Spleen (tissue), 11 donors: ENCODE measurements at regions not wholly inside any gene's neighbourhood (a gene's known extent, or its start where the extent isn't known, plus 50 kb on each side); places are given as distances from the start of the nearest gene placed in this dataset.

ENCODE experiments used
- DNase-seq: peaks from one replicate; pipeline ENCODE4 v3.0.0-alpha.2; 2020
- H3K27ac ChIP-seq, 8 donors: fragments of 200-600 bp; sonication (generic) in 7 of 8; 1 replicate in 4 of 8; 2 replicates in 4 of 8; pipeline versions ENCODE4 v1.5.0 to v1.8.0; 2016 to 2021; ENCODE audit warnings: inconsistent platforms in 4 of 8, mild to moderate bottlenecking in 4 of 8, moderate library complexity in 1 of 8
- H3K27me3 ChIP-seq, 7 donors: fragments of 200-600 bp; sonication (generic) in 6 of 7; replicated peaks in 1 of 7; 1 replicate in 4 of 7; 2 replicates in 3 of 7; pipeline versions ENCODE4 v1.5.0 to v1.8.0; 2016 to 2021; ENCODE audit warnings: inconsistent platforms in 3 of 7, mild to moderate bottlenecking in 1 of 7
- H3K36me3 ChIP-seq, 6 donors: fragments of 200-600 bp; sonication (generic) in 5 of 6; 1 replicate in 4 of 6; 2 replicates in 2 of 6; pipeline versions ENCODE4 v1.5.0 to v1.8.0; 2016 to 2021; ENCODE audit warnings: inconsistent platforms in 2 of 6
- H3K4me1 ChIP-seq, 6 donors: fragments of 200-600 bp; sonication (generic) in 5 of 6; 1 replicate in 3 of 6; 2 replicates in 3 of 6; pipeline versions ENCODE4 v1.5.0 to v1.8.0; 2016 to 2021; ENCODE audit warnings: inconsistent platforms in 3 of 6
- H3K4me3 ChIP-seq, 8 donors: fragments of 200-600 bp; sonication (generic) in 7 of 8; 1 replicate in 4 of 8; 2 replicates in 4 of 8; pipeline versions ENCODE4 v1.5.0 to v1.8.0; 2016 to 2021; ENCODE audit warnings: inconsistent platforms in 4 of 8, mild to moderate bottlenecking in 4 of 8, moderate library complexity in 2 of 8
- H3K9me3 ChIP-seq, 8 donors: fragments of 200-600 bp; sonication (generic) in 7 of 8; 1 replicate in 4 of 8; 2 replicates in 4 of 8; pipeline versions ENCODE4 v1.5.0 to v1.8.0; 2016 to 2021; ENCODE audit warnings: inconsistent platforms in 4 of 8
- POLR2A ChIP-seq, 3 donors: fragments of 450-650 bp; IDR thresholded peaks; one replicate each; pipeline ENCODE4 v1.5.1; 2017; ENCODE audit warnings: antibody characterized with exemption in 3 of 3, mild to moderate bottlenecking in 1 of 3
- POLR2AphosphoS5 ChIP-seq, 3 donors: sonication (generic); formaldehyde crosslinking; IDR thresholded peaks; one replicate each; pipeline ENCODE4 v1.5.1; 2017; ENCODE audit warnings: antibody characterized with exemption in 3 of 3
- WGBS, 5 donors: extraction: QIAGEN DNeasy Blood & Tissue Kit in 3 of 5; methylation state at CpG; one replicate each; pipeline versions ENCODE4 v1.1.5 to v1.1.7; 2013 to 2018; 5-methylcytosine and 5-hydroxymethylcytosine counted together
- intact Hi-C: fragments of 100-400 bp; cut with DNase I; formaldehyde crosslinking; loops from one replicate; pipeline ENCODE4 v1.15.0; 2023; ENCODE audit warnings: low total_unique reads
- TF ChIP-seq, protein P1 (sequence below), 11 experiments: fragments of 200-600 bp in 7 of 11; fragments of 450-650 bp in 4 of 11; sonication (generic) in 4 of 11; IDR thresholded peaks in 8 of 11; conservative IDR thresholded peaks in 3 of 11; 1 replicate in 7 of 11; 2 replicates in 4 of 11; pipeline versions ENCODE4 v1.4.0 to v1.8.0; 2016 to 2021; ENCODE audit warnings: antibody characterized with exemption in 11 of 11, inconsistent platforms in 4 of 11, mild to moderate bottlenecking in 1 of 11
- donor health status: healthy with polysubstance abuse.
- donor health status: DM: no; HTN: no; CAD: no; lungs with moderate emphysema.
- donor health status: DM: no; HTN: no; CAD: no.
- donor health status: Bipolar disorder and iron deficiency.
- donor health status: healthy.
- donor health status: DM: no; HTN: no; CAD: no.
- donor health status: DM: yes; HTN: yes; CAD: no.

DNA sequence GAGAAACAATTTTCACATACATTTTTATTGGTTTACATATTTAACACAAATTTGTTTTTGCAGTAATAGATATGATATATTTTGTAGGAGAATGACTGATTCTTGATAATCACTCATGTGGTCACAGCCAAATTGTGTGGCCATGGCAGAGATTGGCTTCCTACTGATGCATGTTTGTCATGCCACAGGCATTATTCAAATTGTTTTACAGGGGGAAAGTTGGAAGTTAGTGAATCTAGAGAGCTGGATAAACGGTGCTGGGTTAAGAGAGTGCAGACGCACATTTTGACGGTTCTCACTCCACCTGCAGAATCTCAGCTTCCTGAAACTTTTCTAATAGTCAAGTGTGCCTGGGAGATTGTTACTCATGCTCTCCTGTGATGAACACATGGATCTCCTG is 91.1 kb upstream of the FBN2 start:
- no peak overlapping the region for H3K27ac ChIP-seq
- 70 to 80% (median 72%) methylated on average over 3 of the region's 3 CpGs for WGBS, 5 donors
- H3K36me3 ChIP-seq, result no peaks in the 10 kb centered on the region
- intact Hi-C loops, result no loop called here
- no peaks in the 10 kb centered on the region for H3K4me1 ChIP-seq
- H3K9me3 ChIP-seq, result no peaks in the 10 kb centered on the region
- H3K4me3 ChIP-seq, result no peak overlapping the region
- TF ChIP-seq, protein P1, sequence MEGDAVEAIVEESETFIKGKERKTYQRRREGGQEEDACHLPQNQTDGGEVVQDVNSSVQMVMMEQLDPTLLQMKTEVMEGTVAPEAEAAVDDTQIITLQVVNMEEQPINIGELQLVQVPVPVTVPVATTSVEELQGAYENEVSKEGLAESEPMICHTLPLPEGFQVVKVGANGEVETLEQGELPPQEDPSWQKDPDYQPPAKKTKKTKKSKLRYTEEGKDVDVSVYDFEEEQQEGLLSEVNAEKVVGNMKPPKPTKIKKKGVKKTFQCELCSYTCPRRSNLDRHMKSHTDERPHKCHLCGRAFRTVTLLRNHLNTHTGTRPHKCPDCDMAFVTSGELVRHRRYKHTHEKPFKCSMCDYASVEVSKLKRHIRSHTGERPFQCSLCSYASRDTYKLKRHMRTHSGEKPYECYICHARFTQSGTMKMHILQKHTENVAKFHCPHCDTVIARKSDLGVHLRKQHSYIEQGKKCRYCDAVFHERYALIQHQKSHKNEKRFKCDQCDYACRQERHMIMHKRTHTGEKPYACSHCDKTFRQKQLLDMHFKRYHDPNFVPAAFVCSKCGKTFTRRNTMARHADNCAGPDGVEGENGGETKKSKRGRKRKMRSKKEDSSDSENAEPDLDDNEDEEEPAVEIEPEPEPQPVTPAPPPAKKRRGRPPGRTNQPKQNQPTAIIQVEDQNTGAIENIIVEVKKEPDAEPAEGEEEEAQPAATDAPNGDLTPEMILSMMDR (IDR thresholded peaks at IDR 0.05 in 8 of 11, conservative IDR thresholded peaks at IDR 0.05 in 3 of 11), result no peak
- TF ChIP-seq POLR2AphosphoS5 (IDR thresholded peaks at IDR 0.05) (no peak), POLR2A (IDR thresholded peaks at IDR 0.05) (no peak)
- H3K27me3 ChIP-seq, result no peaks in the 10 kb centered on the region
- no peak for DNase-seq

DNA sequence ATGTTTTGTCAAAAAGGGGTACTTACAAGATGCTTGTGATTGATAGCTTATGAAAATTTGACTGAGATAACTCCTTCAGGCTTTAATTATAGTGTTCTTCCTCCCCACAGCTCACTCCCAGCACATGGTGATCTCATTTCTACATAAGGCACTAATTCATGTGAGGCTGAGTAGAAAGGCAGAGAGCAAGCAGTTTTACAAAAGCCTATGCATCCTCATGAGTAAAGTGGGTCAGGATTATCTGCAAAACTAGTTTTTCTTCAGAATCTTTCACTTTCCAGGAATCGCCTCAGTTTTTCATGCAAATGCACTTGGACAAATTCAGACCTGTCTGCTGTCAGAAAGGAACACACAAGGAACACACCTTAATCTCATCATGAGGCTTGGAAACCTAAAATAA is 92.1 kb upstream of the FBN2 start:
- intact Hi-C loops, result no loop called here
- no peak for DNase-seq
- no peaks in the 10 kb centered on the region for H3K9me3 ChIP-seq
- TF ChIP-seq POLR2AphosphoS5 (IDR thresholded peaks at IDR 0.05) (no peak), POLR2A (IDR thresholded peaks at IDR 0.05) (no peak)
- TF ChIP-seq, protein P1 (IDR thresholded peaks at IDR 0.05 in 8 of 11, conservative IDR thresholded peaks at IDR 0.05 in 3 of 11), result no peak
- no peaks in the 10 kb centered on the region for H3K27me3 ChIP-seq
- H3K27ac ChIP-seq, result no peak overlapping the region
- no peaks in the 10 kb centered on the region for H3K4me1 ChIP-seq
- WGBS, 5 donors, result 76 to 97% (median 88%) methylated on average over 1 of the region's 1 CpG
- no peak overlapping the region for H3K4me3 ChIP-seq
- no peaks in the 10 kb centered on the region for H3K36me3 ChIP-seq

DNA sequence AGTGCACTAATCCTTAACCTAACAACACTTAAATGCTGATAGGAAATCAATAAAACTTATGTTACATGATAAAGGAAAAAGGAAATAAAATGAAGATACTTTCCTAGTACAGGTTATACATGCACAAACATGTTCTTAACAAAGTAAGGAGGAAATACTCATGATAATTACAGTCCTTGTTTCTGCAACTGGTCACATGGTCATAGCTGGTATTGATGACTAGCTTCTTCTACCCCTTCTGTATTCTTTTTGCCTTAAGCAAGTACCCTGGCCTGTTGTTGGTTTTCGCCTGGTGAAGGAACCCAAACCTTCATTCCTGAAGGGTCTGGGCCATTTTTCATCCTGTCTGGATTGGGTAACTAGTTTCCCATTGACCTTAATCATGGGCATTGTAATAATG is 93.7 kb upstream of the FBN2 start:
- Histone ChIP-seq H3K36me3 (no peaks in the 10 kb centered on the region), H3K9me3 (no peaks in the 10 kb centered on the region), H3K4me3 (no peak overlapping the region), H3K27me3 (no peaks in the 10 kb centered on the region), H3K27ac (no peak overlapping the region), H3K4me1 (no peaks in the 10 kb centered on the region)
- TF ChIP-seq POLR2A (IDR thresholded peaks at IDR 0.05) (no peak), POLR2AphosphoS5 (IDR thresholded peaks at IDR 0.05) (no peak)
- TF ChIP-seq, protein P1 (IDR thresholded peaks at IDR 0.05 in 8 of 11, conservative IDR thresholded peaks at IDR 0.05 in 3 of 11), result no peak
- WGBS, 5 donors, result 78 to 97% (median 88%) methylated on average over 1 of the region's 1 CpG
- intact Hi-C loops, result no loop called here
- DNase-seq, result no peak

DNA sequence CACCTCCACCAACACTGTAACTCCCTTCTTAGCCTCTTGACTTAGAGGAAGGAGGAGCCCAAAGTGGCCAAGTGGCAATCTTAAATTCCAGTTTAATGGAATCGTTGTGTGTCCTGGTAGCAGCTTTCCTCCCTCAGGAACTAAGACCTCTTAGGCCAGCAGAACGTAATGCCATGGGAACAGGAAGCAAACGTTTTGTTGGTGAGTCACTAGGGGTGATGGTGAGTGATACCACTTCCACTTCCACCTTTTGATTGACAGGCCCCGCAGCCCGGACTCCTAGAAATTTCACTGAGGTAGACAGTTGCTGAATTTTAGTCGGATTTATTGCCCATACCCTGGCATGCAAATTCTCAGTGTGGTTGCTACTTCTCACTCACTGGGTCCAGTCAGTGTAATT is 94.2 kb upstream of the FBN2 start:
- Histone ChIP-seq H3K9me3 (no peaks in the 10 kb centered on the region), H3K4me3 (no peak overlapping the region), H3K36me3 (no peaks in the 10 kb centered on the region), H3K27me3 (no peaks in the 10 kb centered on the region), H3K27ac (no peak overlapping the region), H3K4me1 (no peaks in the 10 kb centered on the region)
- TF ChIP-seq POLR2AphosphoS5 (IDR thresholded peaks at IDR 0.05) (no peak), POLR2A (IDR thresholded peaks at IDR 0.05) (no peak)
- TF ChIP-seq, protein P1 (IDR thresholded peaks at IDR 0.05 in 8 of 11, conservative IDR thresholded peaks at IDR 0.05 in 3 of 11), result no peak
- WGBS, 5 donors, result 45 to 56% (median 47%) methylated on average over 6 of the region's 6 CpGs
- intact Hi-C loops, result no loop called here
- no peak for DNase-seq
